ENCODE measurements at regions not wholly inside any gene's neighbourhood (a gene's known extent, or its start where the extent isn't known, plus 50 kb on each side); places are given as distances from the start of the nearest gene placed in this dataset.

DNA sequence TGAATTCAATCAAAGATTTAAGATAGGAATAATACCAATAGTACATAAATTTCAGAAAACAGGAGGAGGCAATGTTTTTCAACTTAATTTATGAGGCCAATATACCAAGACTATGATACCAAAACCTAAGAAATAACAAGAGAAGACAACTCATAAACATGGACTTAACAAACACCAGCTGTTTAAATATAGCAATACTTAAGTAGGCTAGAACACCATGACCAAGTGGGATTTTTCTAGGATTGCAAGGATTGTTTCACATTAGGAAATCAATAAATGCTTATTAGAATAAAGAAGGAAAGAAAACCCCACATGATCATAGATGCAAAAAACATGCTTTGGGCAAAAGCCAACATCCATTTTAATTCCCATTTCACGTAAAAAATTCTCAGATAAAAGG is 355.1 kb downstream of the EPM2A start:
- H3K27ac Mint-ChIP-seq = no peak overlapping the region
- H3K36me3 Mint-ChIP-seq (ENCODE audit: low read depth) = no peaks in the 10 kb centered on the region
- peaks cover 7% of the 10 kb centered on the region; the same call in 1 of the 2 replicates for H3K9me3 Mint-ChIP-seq
- TF ChIP-seq CTCF (IDR thresholded peaks at IDR 0.05) = no peak
- no peak for DNase-seq
- H3K4me1 Mint-ChIP-seq (ENCODE audit: low read depth) = no peaks in the 10 kb centered on the region
- no peak overlapping the region for H3K4me3 Mint-ChIP-seq
- H3K27me3 Mint-ChIP-seq (ENCODE audit: insufficient read depth) = peaks cover 2% of the 10 kb centered on the region; the same call in 1 of the 2 replicates

DNA sequence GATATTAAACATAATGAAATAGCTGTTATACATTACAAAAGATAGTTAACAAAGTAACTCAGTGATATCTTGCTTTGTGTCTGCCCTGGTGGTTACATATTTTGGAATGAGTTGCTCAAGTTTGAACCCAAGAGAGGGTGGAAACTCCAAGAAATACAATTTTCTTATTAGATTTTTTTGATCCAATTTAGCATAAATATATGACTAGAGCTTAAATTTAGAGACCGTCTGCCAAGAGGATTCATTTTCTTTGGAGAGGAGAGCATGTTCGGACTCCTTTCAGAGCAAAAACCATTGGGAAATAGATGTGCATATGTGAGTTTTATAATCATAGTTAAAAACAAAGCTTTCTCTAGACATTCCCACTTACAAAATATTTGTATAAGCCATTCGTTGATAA is 353.4 kb downstream of the EPM2A start:
- Mint-ChIP-seq H3K4me1 (ENCODE audit: low read depth) (no peaks in the 10 kb centered on the region), H3K9me3 (peaks cover 7% of the 10 kb centered on the region; the same call in 1 of the 2 replicates), H3K36me3 (ENCODE audit: low read depth) (no peaks in the 10 kb centered on the region), H3K4me3 (no peak overlapping the region), H3K27me3 (ENCODE audit: insufficient read depth) (peaks cover 2% of the 10 kb centered on the region; the same call in 1 of the 2 replicates), H3K27ac (no peak overlapping the region)
- no peak for TF ChIP-seq CTCF (IDR thresholded peaks at IDR 0.05)
- DNase-seq = no peak

DNA sequence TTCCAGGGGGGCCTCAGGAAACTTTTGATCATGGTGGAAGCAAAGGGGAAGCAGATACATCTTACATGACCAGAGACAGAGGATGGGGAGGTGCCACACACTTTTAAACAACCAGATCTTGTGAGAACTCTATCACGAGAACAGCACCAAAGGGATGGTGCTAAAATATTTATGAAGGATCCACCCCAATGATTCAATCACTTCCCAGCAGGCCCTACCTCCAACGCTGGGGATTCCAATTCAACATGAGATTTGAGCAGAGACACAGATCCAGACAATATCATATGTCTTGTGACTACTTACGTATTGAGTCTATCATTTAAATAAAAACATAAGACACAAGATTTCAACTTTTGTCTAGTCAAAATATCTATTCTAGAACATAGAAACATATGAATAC is 351.9 kb downstream of the EPM2A start:
- no peak overlapping the region for H3K27ac Mint-ChIP-seq
- no peak for TF ChIP-seq CTCF (IDR thresholded peaks at IDR 0.05)
- no peaks in the 10 kb centered on the region; the same call in 1 of the 2 replicates for H3K9me3 Mint-ChIP-seq
- H3K27me3 Mint-ChIP-seq (ENCODE audit: insufficient read depth) = no peaks in the 10 kb centered on the region; the same call in 1 of the 2 replicates
- no peak for DNase-seq
- H3K4me1 Mint-ChIP-seq (ENCODE audit: low read depth) = no peaks in the 10 kb centered on the region
- H3K4me3 Mint-ChIP-seq = no peak overlapping the region
- no peaks in the 10 kb centered on the region for H3K36me3 Mint-ChIP-seq (ENCODE audit: low read depth)

DNA sequence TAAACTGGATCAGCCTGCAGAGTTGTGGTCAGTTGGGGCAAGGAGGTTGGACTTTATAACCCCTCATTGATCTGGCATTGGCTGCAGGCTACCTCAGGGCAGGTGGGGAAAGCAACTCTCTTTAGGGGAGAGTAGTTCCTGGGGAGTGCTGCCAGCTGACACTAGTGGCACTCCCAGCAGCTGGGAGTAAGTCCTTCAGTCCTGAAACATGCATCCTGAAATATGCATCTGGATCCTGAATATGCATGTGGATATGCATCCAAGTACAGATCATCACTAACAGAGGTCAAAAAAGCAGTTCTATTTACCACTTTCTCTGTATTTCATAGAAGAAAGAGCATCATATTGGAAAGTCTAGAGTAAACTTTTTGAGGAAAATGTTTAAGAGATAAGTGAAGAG is 350.8 kb downstream of the EPM2A start:
- DNase-seq = no peak
- no peak overlapping the region for H3K27ac Mint-ChIP-seq
- H3K4me1 Mint-ChIP-seq (ENCODE audit: low read depth) = no peaks in the 10 kb centered on the region
- no peaks in the 10 kb centered on the region for H3K36me3 Mint-ChIP-seq (ENCODE audit: low read depth)
- H3K9me3 Mint-ChIP-seq = no peaks in the 10 kb centered on the region
- TF ChIP-seq CTCF (IDR thresholded peaks at IDR 0.05) = no peak
- H3K4me3 Mint-ChIP-seq = no peak overlapping the region
- H3K27me3 Mint-ChIP-seq (ENCODE audit: insufficient read depth) = no peaks in the 10 kb centered on the region; the same call in 1 of the 2 replicates

DNA sequence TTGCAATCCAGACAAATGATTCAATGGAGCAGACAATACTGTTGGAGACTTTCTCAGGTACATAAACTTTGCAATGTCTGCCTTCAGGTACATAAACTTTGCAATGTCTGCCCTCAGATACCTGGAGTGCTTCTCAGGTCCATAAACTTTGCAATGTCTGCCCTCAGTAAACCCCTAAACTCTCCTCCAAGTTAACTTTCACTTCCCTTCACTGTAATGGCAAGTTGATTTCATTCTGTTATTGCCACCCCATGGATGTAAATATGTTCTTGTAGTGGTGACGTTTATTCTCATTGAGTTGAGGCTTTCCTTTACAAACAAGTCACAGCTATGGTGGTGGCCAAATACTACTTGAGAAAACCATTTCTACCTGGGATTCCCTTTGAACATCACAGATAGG is 338.8 kb downstream of the EPM2A start:
- TF ChIP-seq CTCF (IDR thresholded peaks at IDR 0.05) = no peak
- H3K9me3 Mint-ChIP-seq = peaks cover 4% of the 10 kb centered on the region; the same call in 1 of the 2 replicates
- H3K27me3 Mint-ChIP-seq (ENCODE audit: insufficient read depth) = peaks cover 5% of the 10 kb centered on the region
- no peak for DNase-seq
- no peaks in the 10 kb centered on the region for H3K36me3 Mint-ChIP-seq (ENCODE audit: low read depth)
- no peak overlapping the region for H3K27ac Mint-ChIP-seq
- H3K4me3 Mint-ChIP-seq = no peak overlapping the region
- no peaks in the 10 kb centered on the region for H3K4me1 Mint-ChIP-seq (ENCODE audit: low read depth)

DNA sequence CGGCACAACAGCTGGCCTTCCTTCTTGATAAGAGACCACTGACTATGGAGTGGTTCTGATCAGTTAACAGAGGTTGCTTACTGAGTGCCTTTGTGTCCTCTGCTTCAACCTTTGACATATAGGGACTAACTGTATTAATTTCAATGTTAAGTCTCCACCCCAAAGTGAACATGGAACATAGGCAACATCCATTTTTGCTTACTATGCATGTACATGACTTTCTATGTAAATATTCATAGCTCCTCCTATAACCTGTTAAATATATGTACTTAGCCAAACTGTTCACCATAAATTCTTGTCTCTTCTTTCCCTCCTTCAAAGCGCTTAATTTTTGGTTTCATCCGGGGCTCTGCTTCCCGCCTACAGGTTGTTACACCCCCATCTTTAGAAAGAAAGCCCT is 334.8 kb downstream of the EPM2A start:
- Mint-ChIP-seq H3K36me3 (ENCODE audit: low read depth) (no peaks in the 10 kb centered on the region), H3K9me3 (peaks cover 1% of the 10 kb centered on the region; the same call in 1 of the 2 replicates), H3K27ac (no peak overlapping the region), H3K4me3 (no peak overlapping the region), H3K4me1 (ENCODE audit: low read depth) (no peaks in the 10 kb centered on the region), H3K27me3 (ENCODE audit: insufficient read depth) (peaks cover 4% of the 10 kb centered on the region)
- no peak for TF ChIP-seq CTCF (IDR thresholded peaks at IDR 0.05)
- no peak for DNase-seq

Measured in HFFc6 (cell line).